Natural killer cell (primary cell): ENCODE measurements at regions not wholly inside any gene's neighbourhood (a gene's known extent, or its start where the extent isn't known, plus 50 kb on each side); places are given as distances from the start of the nearest gene placed in this dataset.

Experiments used
- ATAC-seq, 3 donors: fragments of 150-1000 bp in 2 of 3; fragments of 200-7000 bp in 1 of 3; cut with Tn5 transposase; 1 replicate in 1 of 3; 2 replicates in 2 of 3; pipeline ENCODE4 v1.10.0; 2021; ENCODE audit warnings: mild to moderate bottlenecking in 2 of 3, moderate library complexity in 2 of 3
- DNase-seq, 2 donors: peaks; one replicate each; pipeline versions ENCODE4 v3.0.0 to v3.0.0-alpha.2; 2013 to 2021; ENCODE audit warnings: mixed read lengths in 1 of 2
- H3K27ac ChIP-seq: one replicate; pipeline ENCODE4 v1.5.1; 2013; ENCODE audit warnings: mild to moderate bottlenecking, low read length
- H3K27me3 ChIP-seq: one replicate; pipeline ENCODE4 v1.6.1; 2013; ENCODE audit warnings: low read length; ENCODE audit not compliant: control insufficient read depth, insufficient read depth
- H3K36me3 ChIP-seq: one replicate; pipeline ENCODE4 v1.6.1; 2013; ENCODE audit warnings: low read length; ENCODE audit not compliant: control insufficient read depth, insufficient read depth
- H3K4me1 ChIP-seq: one replicate; pipeline ENCODE4 v1.6.1; 2013; ENCODE audit warnings: low read length; ENCODE audit not compliant: control insufficient read depth, insufficient read depth
- H3K4me3 ChIP-seq: one replicate; pipeline ENCODE4 v1.5.1; 2013; ENCODE audit warnings: low read length
- H3K9me3 ChIP-seq: one replicate; pipeline ENCODE4 v1.6.1; 2013; ENCODE audit warnings: low read length; ENCODE audit not compliant: control insufficient read depth, insufficient read depth
- H3K27ac Mint-ChIP-seq, 2 donors: one replicate each; pipeline ENCODE4 v1.8.0; 2022; ENCODE audit warnings: mild to moderate bottlenecking in 2 of 2, mixed read lengths in 2 of 2, moderate library complexity in 1 of 2
- H3K27me3 Mint-ChIP-seq, 2 donors: one replicate each; pipeline ENCODE4 v1.8.0; 2022; ENCODE audit warnings: low read depth in 2 of 2, mixed read lengths in 2 of 2
- H3K36me3 Mint-ChIP-seq: one replicate; pipeline ENCODE4 v1.8.0; 2022; ENCODE audit warnings: mixed read lengths
- H3K4me1 Mint-ChIP-seq, 2 donors: one replicate each; pipeline ENCODE4 v1.8.0; 2022; ENCODE audit warnings: mixed read lengths in 2 of 2
- H3K4me3 Mint-ChIP-seq: one replicate; pipeline ENCODE4 v1.8.0; 2022; ENCODE audit warnings: mild to moderate bottlenecking, moderate library complexity, mixed read lengths
- H3K9me3 Mint-ChIP-seq, 2 donors: one replicate each; pipeline ENCODE4 v1.8.0; 2022; ENCODE audit warnings: mixed read lengths in 2 of 2
- CTCF ChIP-seq: fragments of 200-600 bp; IDR thresholded peaks from one replicate; pipeline ENCODE4 v1.8.0; 2022; ENCODE audit warnings: antibody characterized with exemption
- WGBS: methylation state at CpG from one replicate; pipeline ENCODE4 v1.1.7; 2013; ENCODE audit warnings: missing lambda C conversion rate; ENCODE audit not compliant: insufficient coverage; 5-methylcytosine and 5-hydroxymethylcytosine counted together
- intact Hi-C: fragments of 100-400 bp; cut with micrococcal nuclease; formaldehyde crosslinking; loops from one replicate; pipeline ENCODE4 v1.14.2; 2022

- Mint-ChIP-seq H3K4me1 (no peaks in the 10 kb centered on the region), H3K9me3 (peaks cover 4 to 10% of the 10 kb centered on the region in 2 donors), H3K4me3 (no peak overlapping the region), H3K36me3 (no peaks in the 10 kb centered on the region), H3K27me3 (peaks cover 0 to 2% of the 10 kb centered on the region in 2 donors), H3K27ac (no peak overlapping the region)
- no peak for DNase-seq
- intact Hi-C loops: no loop called here
- H3K4me3 ChIP-seq: no peak overlapping the region
- H3K36me3 ChIP-seq: no peaks in the 10 kb centered on the region
- no peaks in the 10 kb centered on the region for H3K4me1 ChIP-seq
- H3K27me3 ChIP-seq: no peaks in the 10 kb centered on the region
- no peak for ATAC-seq
- WGBS: 91% methylated on average over 2 of the region's 2 CpGs
- H3K9me3 ChIP-seq: no peaks in the 10 kb centered on the region
- TF ChIP-seq CTCF: no peak
- H3K27ac ChIP-seq: no peak overlapping the region
Measured at GRCh38 chr3:24907106-24907505, 412.5 kb upstream of the THRB start.

- no peaks in the 10 kb centered on the region for H3K4me1 ChIP-seq
- no peaks in the 10 kb centered on the region for H3K27me3 ChIP-seq
- Mint-ChIP-seq H3K4me1 (no peaks in the 10 kb centered on the region), H3K4me3 (no peak overlapping the region), H3K27me3 (peaks cover 0 to 3% of the 10 kb centered on the region in 2 donors), H3K9me3 (peaks cover 0 to 4% of the 10 kb centered on the region in 2 donors), H3K36me3 (no peaks in the 10 kb centered on the region), H3K27ac (no peak overlapping the region)
- intact Hi-C loops: no loop called here
- DNase-seq (no peak), ATAC-seq (no peak)
- no peak overlapping the region for H3K27ac ChIP-seq
- H3K4me3 ChIP-seq: no peak overlapping the region
- WGBS: no CpG with 5 or more reads among the region's 3 CpGs
- no peaks in the 10 kb centered on the region for H3K36me3 ChIP-seq
- H3K9me3 ChIP-seq: no peaks in the 10 kb centered on the region
- no peak for TF ChIP-seq CTCF
Measured at GRCh38 chr3:24911076-24911475, 416.4 kb upstream of the THRB start.

GRCh38 chr3:24915639-24916038 lies 421.0 kb upstream of the THRB start:
- no peak for TF ChIP-seq CTCF

GRCh38 chr3:24917908-24918307 lies 423.3 kb upstream of the THRB start:
- Histone ChIP-seq H3K9me3 (no peaks in the 10 kb centered on the region), H3K36me3 (no peaks in the 10 kb centered on the region), H3K27ac (no peak overlapping the region), H3K4me1 (no peaks in the 10 kb centered on the region), H3K4me3 (no peak overlapping the region), H3K27me3 (no peaks in the 10 kb centered on the region)
- no peaks in the 10 kb centered on the region for H3K4me1 Mint-ChIP-seq
- ATAC-seq: no peak
- WGBS: 96% methylated on average over 5 of the region's 5 CpGs
- DNase-seq: no peak
- no peaks in the 10 kb centered on the region for H3K36me3 Mint-ChIP-seq
- H3K27ac Mint-ChIP-seq: no peak overlapping the region
- peaks cover 0 to 3% of the 10 kb centered on the region in 2 donors for H3K27me3 Mint-ChIP-seq
- intact Hi-C loops: no loop called here
- peaks cover 0 to 4% of the 10 kb centered on the region in 2 donors for H3K9me3 Mint-ChIP-seq
- H3K4me3 Mint-ChIP-seq: no peak overlapping the region
- no peak for TF ChIP-seq CTCF

More at GRCh38 chr3:24915639-24916038, 421.0 kb upstream of the THRB start:
- H3K27ac ChIP-seq: no peak overlapping the region
- Mint-ChIP-seq H3K27ac (no peak overlapping the region), H3K4me1 (no peaks in the 10 kb centered on the region), H3K36me3 (no peaks in the 10 kb centered on the region), H3K4me3 (no peak overlapping the region), H3K27me3 (peaks cover 0 to 3% of the 10 kb centered on the region in 2 donors), H3K9me3 (peaks cover 0 to 2% of the 10 kb centered on the region in 2 donors)
- 93% methylated on average over 2 of the region's 2 CpGs for WGBS
- intact Hi-C loops: no loop called here
- no peaks in the 10 kb centered on the region for H3K27me3 ChIP-seq
- ATAC-seq (no peak), DNase-seq (no peak)
- no peaks in the 10 kb centered on the region for H3K4me1 ChIP-seq
- H3K36me3 ChIP-seq: no peaks in the 10 kb centered on the region
- H3K4me3 ChIP-seq: no peak overlapping the region
- H3K9me3 ChIP-seq: no peaks in the 10 kb centered on the region
